Stimulated activated naive CD8-positive, alpha-beta T cell treated with anti-CD3 and anti-CD28 coated beads, Interleukin-15, Interleukin-2, amounts not matched to agents 100 U/mL and 50 U/mL, for 24 hours (primary cell): ENCODE measurements at regions not wholly inside any gene's neighbourhood (a gene's known extent, or its start where the extent isn't known, plus 50 kb on each side); places are given as distances from the start of the nearest gene placed in this dataset.
"Not testable (repeated sequence)": the region's sequence is repeated elsewhere in the genome, so short reads cannot be mapped to it uniquely, and the experiment has no call there.

Experiments used
- ATAC-seq: fragments of 150-1000 bp; cut with Tn5 transposase; one replicate; pipeline ENCODE4 v1.10.0; 2021
- DNase-seq: peaks from one replicate; pipeline ENCODE4 v3.0.0; 2021

DNA sequence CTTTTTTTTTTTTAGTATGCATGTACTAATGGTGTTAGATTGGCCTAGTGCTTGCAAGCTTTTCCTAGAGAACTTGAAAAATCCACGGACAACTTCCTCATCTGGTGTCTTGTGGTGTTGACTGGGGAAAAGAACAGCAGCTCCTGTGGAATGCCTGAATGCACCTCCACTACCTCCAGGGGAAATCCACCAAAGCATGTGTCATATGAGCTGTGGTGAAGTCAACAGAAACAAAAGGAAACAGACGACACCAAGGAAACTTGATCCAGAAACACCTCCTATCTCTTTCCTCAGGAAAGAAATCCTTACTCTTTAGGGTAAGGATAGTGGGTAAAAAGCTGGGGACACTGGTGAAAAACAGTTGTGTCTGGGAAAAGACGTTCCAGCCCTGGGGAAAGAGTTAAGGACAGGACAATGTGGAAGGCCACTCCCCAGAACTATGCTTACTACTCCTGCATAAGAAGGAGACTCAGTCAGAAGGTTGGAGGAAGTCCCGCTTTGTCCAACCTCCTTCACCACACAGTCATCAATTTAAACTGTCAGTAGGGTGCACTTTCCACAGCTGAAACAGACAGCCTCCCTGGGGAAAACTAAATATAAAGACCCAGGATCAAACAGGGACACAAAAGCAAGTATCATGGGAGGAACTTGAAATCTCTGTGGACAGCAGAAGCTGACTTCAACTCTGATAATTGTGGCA lies 468.8 kb downstream of the TMEM121 start:
- not testable (repeated sequence) for DNase-seq

DNA sequence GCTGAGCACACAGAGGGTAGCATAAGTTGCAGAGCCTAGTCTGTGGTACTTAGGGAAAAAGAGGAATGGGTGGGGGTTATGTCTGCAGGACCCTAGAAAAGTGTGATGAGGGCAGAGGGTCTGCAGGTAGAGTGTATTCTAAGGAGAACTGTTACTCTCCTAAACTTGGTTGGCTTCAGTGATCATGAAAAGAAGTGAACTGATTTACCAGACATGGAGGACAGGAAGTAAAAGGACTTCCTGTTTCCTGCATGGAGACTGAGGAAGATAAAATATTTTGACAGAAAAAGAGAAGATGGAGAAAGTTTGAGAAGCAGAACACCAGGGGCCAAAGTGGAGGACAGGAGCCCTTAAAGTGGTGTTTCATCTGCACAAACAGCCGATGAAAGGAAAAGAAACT lies 472.2 kb downstream of the TMEM121 start:
- not testable (repeated sequence) for ATAC-seq, DNase-seq

More for the DNA sequence above, 468.8 kb downstream of the TMEM121 start:
- not testable (repeated sequence) for ATAC-seq

DNA sequence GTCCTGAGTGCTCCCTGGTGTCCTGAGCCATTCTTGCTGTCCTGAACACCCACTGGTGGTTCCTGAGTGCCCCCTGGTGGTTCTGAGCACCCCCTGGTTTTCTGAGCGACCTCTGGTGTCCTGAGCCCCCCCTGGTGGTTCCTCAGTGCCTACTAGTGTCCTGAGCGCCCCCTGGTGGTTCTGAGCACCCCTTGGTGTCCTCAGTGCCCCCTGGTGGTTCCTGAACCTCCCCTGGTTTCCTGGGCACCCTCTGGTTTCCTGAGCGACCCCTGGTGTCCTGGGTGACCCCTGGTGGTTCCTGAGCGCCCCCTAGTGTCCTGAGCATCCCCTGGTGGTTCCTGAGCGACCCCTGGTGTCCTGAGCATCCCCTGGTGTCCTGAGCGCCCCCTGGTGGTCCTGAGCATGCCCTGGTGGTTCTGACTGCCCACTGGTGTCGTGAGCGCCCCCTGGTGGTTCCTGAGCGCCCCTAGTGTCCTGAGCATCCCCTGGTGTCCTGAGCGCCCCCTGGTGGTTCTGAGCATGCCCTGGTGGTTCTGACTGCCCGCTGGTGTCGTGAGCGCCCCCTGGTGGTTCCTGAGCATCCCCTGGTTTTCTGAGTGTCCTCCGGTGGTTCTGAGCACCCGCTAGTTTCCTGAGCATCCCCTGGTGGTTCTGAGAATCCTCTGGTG lies 473.1 kb downstream of the TMEM121 start:
- ATAC-seq = peak; percentile 93

DNA sequence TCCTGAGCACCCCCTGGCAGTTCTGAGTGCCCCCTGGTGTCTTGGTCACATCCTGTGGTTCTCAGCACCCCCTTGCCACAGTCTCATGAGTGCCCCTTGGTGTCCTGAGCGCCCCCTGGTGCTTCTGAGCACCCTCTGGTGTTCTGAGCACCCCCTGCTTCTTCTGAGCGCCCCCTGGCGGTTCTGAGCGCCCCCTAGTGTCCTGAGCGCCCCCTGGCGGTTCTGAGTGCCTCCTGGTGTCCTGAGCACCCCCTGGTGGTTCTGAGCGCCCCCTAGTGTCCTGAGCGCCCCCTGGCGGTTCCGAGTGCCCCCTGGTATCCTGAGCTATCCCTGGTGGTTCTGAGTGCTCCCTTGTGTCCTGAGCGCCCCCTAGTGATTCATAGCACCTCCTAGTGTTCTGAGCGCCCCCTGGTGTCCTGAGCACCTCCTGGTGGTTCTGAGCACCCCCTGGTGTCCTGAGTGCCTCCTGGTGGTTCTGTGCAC lies 473.7 kb downstream of the TMEM121 start:
- ATAC-seq = not testable (repeated sequence)
- peak; percentile 78 for DNase-seq

More for the DNA sequence above, 473.1 kb downstream of the TMEM121 start:
- peak; percentile 98 for DNase-seq

DNA sequence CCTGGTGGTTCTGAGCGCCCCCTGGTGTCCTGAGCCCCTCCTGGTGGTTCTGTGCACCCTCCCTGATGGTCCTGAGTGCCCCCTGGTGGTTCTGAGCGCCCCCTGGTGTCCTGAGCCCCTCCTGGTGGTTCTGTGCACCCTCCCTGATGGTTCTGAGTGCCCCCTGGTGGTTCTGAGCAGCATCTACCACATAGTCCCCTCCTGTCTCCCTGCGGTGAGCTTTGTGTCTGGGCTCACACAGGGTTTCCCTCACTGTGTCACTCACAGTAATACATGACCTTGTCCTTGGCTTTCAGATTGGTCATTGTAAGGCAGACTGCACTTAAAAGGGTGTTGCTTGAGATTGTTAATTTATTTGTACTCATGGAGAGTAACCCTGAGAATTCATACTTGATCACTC lies 474.9 kb downstream of the TMEM121 start:
- peak; percentile 24 for ATAC-seq
- DNase-seq = not testable (repeated sequence)

DNA sequence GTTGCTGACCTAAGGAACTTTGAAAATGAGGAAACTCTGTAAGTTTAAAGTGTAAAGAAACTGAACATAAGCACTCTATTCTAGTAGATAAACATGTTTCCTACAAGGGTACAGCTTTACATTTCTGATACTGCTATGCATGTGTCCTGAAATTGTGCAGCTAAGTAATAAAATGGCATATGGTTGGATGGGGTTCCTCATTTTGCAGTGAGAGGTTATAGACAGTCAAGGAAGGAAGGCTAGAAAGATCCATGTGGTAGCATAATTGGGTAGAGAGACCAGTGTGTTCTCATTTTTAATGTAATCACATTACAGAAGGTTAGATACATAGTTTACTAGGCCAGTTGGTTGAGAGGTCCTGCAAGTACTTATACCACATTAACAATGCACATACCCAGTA lies 477.0 kb downstream of the TMEM121 start:
- ATAC-seq = no peak

DNA sequence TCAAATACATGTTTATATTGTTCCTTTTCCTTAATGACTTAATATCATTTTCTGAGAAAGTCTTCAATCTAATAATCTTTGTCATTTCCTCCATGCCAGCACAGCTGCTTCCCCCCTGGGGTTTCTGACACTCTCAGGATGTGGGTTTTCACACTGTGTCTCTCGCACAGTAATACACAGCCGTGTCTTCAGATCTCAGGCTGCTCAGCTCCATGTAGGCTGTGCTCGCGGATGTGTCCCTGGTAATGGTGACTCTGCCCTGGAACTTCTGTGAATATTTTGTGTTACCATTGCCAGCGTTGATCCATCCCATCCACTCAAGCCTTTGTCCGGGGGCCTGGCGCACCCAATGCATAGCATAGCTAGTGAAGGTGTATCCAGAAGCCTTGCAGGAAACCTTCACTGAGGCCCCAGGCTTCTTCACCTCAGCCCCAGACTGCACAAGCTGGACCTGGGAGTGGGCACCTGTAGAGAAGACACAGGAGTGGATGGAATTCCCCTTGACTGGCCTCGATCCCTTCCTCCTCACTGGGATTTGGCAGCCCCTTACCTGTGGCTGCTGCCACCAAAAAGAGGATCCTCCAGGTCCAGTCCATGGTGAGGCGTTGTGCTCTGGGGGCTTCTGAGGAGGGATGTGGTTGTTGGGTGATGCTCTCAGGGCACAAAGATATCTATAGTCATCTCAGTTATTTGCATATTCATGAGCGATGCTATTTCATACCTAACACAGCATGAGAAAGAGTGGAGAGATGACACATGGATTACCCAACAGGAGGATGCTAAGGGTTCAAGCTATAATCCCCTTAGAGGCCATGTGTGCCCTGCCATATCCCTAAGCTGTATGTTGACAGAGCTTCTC lies 478.8 kb downstream of the TMEM121 start:
- DNase-seq (peak; percentile 71), ATAC-seq (peak; percentile 87)

More for the DNA sequence above, 477.0 kb downstream of the TMEM121 start:
- no peak for DNase-seq

DNA sequence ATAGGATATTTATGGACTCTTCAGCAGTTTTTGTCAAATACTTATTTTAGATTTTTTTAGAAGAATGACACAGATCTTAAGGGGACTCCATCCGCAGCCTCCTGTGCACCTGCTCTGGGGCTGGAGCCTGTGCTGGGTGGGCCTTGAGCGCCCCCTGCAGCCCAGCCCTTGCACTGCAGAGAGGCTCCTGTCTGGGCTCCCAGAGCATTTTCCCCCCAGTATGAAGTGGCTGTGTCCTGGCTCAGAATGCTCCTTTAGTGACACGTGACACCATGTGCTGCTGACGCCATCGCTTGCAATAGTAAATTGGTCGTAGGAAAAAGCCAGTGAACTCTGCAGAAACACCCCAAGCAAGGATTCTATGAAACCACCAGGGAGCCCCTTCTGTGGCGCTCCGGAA lies 479.7 kb downstream of the TMEM121 start:
- peak; percentile 39 for ATAC-seq
- peak; percentile 62 for DNase-seq

DNA sequence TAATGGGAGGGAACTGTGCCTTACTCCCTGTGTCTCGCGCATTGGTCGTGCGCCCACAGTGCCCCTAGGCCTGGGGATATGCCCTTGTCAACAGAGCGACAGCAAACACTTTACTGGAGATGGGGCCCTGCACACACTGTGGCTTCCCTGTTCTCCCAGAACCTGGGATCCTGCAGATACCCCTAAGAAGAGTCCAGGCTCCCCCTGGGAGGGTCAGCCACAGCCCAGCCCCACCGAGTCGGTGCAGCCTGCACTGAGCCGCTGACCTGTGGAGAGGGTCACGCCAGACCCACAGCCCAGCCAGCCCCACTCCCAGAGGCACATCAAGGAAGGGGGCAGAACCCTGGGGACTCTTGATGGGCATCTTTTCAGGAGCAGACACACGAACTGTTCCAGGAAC lies 480.3 kb downstream of the TMEM121 start:
- DNase-seq, ATAC-seq: not testable (repeated sequence)

DNA sequence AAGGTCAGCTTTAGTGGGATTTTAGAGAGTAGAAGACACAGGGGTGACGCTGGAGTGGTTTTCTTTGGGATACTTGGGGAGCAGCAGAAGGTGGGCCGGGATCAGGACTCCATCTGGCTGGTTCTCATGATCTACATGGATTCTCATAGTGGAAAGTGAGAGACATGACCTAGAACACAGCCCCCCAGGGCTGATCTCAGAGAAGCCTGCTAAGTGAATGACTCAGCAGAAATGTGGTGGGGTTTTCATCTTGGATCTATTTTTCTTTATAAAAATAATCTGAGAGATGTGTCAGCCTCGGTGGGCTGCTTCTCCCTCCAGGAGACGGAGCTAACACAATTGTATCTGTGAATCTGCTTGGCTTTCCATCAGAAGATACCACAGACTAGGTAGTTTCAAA lies 484.4 kb downstream of the TMEM121 start:
- DNase-seq (no peak), ATAC-seq (no peak)

DNA sequence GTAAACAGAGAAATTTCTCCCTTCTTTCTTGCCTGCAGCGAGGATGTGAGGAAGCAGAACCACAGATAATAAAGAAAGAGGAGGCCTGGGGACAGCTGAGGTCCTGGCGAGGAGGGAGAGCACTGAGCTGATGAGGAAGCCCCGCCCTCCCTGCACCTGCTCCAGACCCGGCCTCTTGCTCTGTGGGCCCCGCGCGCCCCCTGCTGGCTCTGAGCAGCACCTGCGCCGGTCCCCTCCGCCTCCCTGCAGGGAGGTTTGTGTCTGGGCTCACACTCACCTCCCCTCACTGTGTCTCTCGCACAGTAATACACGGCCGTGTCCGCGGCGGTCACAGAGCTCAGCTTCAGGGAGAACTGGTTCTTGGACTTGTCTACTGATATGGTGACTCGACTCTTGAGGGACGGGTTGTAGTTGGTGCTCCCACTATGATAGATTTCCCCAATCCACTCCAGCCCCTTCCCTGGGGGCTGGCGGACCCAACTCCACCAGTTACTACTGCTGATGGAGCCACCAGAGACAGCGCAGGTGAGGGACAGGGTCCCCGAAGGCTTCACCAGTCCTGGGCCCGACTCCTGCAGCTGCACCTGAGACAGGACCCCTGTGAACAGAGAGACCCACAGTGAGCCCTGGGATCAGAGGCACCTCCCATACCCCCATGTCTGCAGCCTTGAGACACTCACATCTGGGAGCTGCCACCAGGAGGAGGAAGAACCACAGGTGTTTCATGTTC lies 485.4 kb downstream of the TMEM121 start:
- ATAC-seq = not testable (repeated sequence)
- DNase-seq = peak; percentile 92

DNA sequence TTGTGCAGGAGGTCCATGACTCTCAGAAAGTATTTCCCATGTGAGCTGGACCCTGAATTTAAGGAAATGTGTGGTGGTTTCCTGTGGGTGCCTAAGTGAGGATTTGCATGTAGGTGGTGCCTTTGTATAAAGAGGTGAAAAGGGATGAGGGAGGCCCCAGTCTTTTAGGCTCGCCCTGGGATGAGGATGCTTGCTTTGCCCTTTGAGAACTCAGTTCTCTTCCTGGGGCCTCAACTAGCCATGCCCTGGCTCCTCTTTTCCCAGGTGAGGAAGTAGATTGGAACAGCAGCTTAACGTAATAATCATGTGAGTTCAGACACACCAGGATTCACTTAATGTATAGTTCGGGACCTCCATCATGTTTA lies 486.0 kb downstream of the TMEM121 start:
- not testable (repeated sequence) for DNase-seq, ATAC-seq

DNA sequence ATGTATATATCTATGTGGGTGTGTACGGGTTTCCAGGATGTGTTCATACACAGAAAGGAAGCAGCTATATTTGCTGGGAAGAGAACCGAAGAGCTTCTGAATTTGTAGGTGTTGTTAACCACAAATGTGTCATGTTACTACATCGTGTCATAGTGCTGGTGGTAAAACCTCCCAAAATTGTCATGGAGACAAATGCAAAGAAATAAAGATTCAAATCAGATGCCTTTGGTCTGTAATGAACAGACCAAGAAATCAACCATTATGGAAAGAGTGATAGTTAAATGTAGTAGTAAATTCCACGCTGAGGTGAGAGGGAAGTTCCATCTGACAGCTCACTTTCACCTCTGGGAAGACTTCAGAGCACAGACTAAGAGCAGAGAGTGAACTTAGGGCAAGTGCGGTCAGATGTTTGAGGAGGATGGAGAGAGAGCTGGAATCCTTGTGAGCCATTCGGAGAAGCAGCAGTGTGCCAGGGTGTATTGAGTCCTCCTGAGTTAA lies 487.5 kb downstream of the TMEM121 start:
- DNase-seq = no peak
- peak; percentile 90 for ATAC-seq

DNA sequence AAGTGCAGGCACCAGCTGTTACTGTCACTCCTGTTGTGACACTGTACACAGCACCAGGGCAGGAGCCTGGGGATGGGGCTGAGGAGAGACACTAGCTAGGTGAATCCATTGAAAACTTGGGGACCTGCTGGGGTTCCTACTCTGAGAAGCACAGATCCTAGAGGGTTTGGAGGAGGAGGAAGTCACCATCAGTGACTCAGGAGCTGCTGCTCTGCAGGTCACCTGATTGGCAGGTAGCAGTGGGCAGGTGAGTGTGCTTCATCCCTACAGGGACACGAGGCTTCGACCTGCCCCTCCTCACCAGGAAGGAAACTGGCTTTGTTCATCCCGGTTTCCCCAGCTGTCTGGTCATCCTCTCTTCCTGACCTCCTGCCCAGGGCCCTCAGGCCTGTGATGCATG lies 491.6 kb downstream of the TMEM121 start:
- not testable (repeated sequence) for ATAC-seq, DNase-seq

DNA sequence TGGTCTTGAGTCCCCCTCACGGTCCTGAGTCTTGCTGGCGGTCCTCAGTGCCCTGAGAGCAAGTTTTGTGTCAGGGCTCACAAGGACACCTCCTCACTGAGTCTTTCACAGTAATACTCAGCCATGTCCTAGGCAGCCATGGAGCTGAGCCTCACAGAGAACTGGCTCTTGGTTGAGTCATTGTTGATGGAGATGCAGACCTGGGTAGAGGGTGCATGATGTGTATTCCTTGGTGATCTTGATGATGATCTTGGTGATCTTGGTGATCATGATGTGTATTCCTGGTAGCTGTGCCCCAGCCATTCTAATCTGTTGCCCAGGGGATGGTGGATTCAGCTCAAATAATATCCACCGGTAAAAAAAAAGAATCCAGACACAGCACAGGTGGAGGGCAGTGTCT lies 495.4 kb downstream of the TMEM121 start:
- no peak for DNase-seq
- peak; percentile 28 for ATAC-seq

DNA sequence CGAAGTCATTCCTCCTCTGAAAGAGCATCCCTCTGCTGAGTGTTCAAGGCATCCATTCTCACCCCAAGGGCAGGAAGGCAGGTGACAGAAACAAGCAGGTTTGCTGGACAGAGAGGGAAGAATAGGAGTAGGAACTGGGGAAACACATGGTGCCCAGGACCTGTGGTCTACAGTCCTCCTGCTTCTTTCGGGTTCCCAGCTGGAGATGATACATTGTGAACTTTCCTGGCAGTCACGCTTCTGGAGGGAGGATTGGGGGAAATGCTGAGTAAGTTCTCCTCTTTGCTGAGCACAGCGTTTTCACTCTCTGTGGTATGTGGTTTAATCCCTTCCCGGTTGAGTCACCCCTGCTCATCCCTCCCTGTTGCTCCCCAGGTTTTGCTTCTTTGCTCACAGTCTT lies 496.3 kb downstream of the TMEM121 start:
- DNase-seq = not testable (repeated sequence)

DNA sequence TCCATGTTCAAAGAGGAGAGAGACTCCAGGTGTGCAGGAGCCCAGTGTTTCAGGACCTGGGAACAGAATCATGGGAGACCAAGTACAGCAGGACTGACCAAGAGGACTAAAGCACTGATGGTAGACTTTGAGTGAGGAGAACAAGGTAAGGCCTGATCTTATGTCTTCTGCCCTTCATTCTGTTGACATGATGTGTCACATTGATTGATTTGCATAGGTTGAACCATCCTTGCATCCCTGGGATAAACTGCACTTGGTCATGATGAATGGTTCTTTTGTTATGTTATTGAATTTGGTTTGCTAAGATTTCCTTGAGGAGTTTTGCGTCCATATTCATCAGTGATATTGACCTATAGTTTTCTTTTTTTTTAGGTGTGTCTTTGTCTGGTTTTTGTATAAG lies 497.0 kb downstream of the TMEM121 start:
- no peak for ATAC-seq
- DNase-seq = no peak

More for the DNA sequence above, 496.3 kb downstream of the TMEM121 start:
- peak; percentile 40 for ATAC-seq

DNA sequence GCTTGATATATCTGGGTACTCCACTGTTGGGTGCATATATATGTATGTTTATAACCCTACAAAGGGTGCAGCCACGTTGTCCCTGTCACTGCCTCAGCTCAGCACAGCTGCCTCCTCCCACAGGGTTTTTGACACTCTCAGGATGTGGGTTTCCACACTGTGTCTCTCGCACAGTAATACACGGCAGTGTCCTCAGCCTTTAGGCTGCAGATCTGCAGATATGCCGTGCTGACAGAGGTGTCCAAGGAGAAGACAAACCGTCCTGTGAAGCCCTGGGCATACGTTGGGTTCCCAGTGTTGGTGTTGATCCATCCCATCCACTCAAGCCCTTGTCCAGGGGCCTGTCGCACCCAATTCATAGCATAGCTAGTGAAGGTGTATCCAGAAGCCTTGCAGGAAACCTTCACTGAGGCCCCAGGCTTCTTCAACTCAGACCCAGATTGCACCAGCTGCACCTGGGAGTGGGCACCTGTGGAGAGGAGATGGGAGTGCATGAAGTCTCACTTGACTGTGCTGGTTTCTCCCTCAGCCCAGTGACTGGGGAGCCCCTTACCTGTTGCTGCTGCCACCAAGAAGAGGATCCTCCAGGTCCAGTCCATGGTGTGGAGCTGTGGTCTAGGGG lies 498.7 kb downstream of the TMEM121 start:
- ATAC-seq (peak; percentile 53), DNase-seq (no peak)

DNA sequence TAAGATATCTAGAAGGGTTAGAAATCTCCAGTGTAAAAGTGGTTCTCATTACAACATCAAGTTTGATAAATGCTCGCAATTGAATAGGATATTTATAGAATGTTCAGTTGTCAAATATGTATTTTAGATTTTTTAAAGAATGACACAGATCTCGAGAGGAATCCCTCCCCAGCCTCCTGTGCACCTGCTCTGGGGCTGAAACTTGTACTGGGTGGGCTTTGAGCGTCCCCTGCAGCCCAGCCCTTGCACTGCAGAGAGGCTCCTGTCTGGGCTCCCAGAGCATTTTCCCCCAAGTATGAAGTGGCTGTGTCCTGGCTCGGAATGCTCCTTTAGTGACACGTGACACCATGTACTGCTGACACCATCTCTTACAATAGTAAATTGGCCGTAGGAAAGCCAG lies 499.6 kb downstream of the TMEM121 start:
- DNase-seq (no peak), ATAC-seq (no peak)

DNA sequence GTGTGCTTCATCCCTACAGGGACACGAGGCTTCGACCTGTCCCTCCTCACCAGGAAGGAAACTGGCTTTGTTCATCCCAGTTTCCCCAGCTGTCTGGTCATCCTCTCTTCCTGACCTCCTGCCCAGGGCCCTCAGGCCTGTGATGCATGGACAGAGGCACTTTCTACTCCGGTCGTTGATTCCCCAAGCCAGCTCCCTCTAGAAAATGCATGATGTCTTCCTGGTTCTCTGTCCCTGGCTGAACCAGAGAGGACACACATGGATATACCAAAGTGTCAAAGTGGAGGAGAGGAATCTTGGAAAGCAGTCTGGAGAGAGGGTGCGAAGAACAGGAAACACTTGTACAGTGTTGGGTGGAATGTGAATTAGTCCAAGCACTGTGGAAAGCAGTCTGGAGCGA lies 501.4 kb downstream of the TMEM121 start:
- ATAC-seq, DNase-seq: not testable (repeated sequence)

DNA sequence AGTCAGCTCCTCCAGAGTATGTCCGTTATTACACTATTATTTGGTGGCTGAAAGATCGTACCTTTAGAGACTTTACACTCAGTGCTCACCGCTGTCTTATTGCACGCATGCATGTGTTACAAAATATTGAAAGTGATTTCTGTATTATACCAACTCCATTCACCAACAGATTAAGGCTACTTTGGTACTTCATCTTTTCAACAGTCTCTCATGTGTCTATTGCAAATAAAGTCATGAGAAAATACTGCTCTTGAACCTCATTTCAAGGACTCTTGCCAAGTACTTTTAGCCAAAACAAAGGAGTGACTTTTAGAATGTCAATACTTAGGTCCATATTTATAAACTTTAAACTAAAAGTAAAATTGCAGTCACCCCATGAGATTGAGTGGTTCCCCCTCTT lies 503.6 kb downstream of the TMEM121 start:
- DNase-seq (no peak), ATAC-seq (no peak)
